AG09309 (cell line): ENCODE measurements at regions not wholly inside any gene's neighbourhood (a gene's known extent, or its start where the extent isn't known, plus 50 kb on each side); places are given as distances from the start of the nearest gene placed in this dataset.
"Not testable (repeated sequence)": the region's sequence is repeated elsewhere in the genome, so short reads cannot be mapped to it uniquely, and the experiment has no call there.

ENCODE experiments used
- DNase-seq: peaks from one replicate; pipeline ENCODE4 v3.0.0-alpha.2; 2010; ENCODE audit warnings: low read depth
- H3K4me3 ChIP-seq: 2 replicates; pipeline ENCODE4 v1.5.1; 2011; ENCODE audit warnings: mild to moderate bottlenecking, low read depth, low read length, moderate library complexity; ENCODE audit not compliant: control insufficient read depth
- CTCF ChIP-seq: IDR thresholded peaks from 2 replicates; pipeline ENCODE4 v1.5.1; 2011; ENCODE audit warnings: mild to moderate bottlenecking, low read depth, low read length, inconsistent platforms; ENCODE audit not compliant: insufficient read depth, control insufficient read depth; ENCODE audit errors: missing control alignments

- TF ChIP-seq CTCF: no peak
- no peak overlapping the region for H3K4me3 ChIP-seq
- no peak for DNase-seq
Measured at GRCh38 chr4:79170077-79170476, 155.8 kb downstream of the NAA11 start.

- no peak for TF ChIP-seq CTCF
- no peak for DNase-seq
Measured at GRCh38 chr4:79164907-79165610, 160.8 kb downstream of the NAA11 start.

GRCh38 chr4:79163981-79164490 is 161.8 kb downstream of the NAA11 start:
- no peak for TF ChIP-seq CTCF
- no peak for DNase-seq
- H3K4me3 ChIP-seq: no peak overlapping the region

More at GRCh38 chr4:79164907-79165610, 160.8 kb downstream of the NAA11 start:
- no peak overlapping the region for H3K4me3 ChIP-seq

- no peak for DNase-seq
- no peak overlapping the region for H3K4me3 ChIP-seq
- no peak for TF ChIP-seq CTCF
Measured at GRCh38 chr4:79160962-79161361, 164.9 kb downstream of the NAA11 start.

- H3K4me3 ChIP-seq, DNase-seq: not testable (repeated sequence)
Measured at GRCh38 chr4:79158705-79159104, 167.2 kb downstream of the NAA11 start.

GRCh38 chr4:79155336-79155735 is 170.5 kb downstream of the NAA11 start:
- no peak for TF ChIP-seq CTCF
- no peak for DNase-seq
- H3K4me3 ChIP-seq: no peak overlapping the region

- no peak for TF ChIP-seq CTCF
- DNase-seq: no peak
- no peak overlapping the region for H3K4me3 ChIP-seq
Measured at GRCh38 chr4:79150820-79151416, 174.9 kb downstream of the NAA11 start.
